ENCODE measurements at regions not wholly inside any gene's neighbourhood (a gene's known extent, or its start where the extent isn't known, plus 50 kb on each side); places are given as distances from the start of the nearest gene placed in this dataset.

DNA sequence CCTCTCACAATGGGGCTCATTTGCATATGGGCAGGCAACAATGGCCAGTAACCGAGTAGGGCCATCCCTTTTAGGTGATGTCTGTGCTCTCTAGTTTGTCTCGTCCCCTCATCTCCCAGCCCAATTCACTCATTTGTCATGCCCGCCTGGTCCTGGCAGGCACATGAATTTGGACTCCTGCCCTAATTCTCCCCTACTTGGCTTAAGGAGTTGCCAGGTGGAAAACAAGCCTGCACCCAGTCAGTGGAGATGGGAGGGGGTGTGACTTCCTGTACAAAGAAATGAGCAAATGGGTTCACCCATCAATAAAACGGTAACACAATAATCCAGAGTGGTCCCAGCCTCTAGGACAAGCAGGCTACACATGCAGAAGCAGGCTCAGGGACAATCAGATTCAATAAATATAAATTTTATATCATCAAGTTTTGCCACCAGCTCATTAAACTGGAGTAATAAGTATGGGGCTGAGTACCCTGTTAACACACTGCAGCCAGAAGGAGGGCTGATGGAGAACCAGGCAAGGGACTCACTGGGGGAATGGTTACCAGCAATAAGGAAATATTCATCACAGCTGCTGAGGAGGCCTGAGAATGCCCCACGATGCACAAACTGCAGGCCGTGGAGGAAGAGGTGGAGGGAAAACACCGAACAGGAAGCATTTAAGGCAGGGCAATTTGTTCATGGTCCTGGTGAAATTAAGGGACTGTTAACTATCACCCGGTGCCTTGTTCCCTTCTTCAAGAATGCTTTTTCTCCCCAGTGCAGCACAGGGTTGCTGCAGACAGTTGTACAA lies 84.4 kb upstream of the GPRC5B start:
- TF ChIP-seq POLR2AphosphoS5 (IDR thresholded peaks at IDR 0.05; ENCODE audit: low read depth) (no peak), GABPA (IDR thresholded peaks at IDR 0.05; ENCODE audit: low read depth) (no peak), SPI1 (IDR thresholded peaks at IDR 0.05; ENCODE audit: borderline replicate concordance, low read depth) (no peak)
- TF ChIP-seq, protein P1, sequence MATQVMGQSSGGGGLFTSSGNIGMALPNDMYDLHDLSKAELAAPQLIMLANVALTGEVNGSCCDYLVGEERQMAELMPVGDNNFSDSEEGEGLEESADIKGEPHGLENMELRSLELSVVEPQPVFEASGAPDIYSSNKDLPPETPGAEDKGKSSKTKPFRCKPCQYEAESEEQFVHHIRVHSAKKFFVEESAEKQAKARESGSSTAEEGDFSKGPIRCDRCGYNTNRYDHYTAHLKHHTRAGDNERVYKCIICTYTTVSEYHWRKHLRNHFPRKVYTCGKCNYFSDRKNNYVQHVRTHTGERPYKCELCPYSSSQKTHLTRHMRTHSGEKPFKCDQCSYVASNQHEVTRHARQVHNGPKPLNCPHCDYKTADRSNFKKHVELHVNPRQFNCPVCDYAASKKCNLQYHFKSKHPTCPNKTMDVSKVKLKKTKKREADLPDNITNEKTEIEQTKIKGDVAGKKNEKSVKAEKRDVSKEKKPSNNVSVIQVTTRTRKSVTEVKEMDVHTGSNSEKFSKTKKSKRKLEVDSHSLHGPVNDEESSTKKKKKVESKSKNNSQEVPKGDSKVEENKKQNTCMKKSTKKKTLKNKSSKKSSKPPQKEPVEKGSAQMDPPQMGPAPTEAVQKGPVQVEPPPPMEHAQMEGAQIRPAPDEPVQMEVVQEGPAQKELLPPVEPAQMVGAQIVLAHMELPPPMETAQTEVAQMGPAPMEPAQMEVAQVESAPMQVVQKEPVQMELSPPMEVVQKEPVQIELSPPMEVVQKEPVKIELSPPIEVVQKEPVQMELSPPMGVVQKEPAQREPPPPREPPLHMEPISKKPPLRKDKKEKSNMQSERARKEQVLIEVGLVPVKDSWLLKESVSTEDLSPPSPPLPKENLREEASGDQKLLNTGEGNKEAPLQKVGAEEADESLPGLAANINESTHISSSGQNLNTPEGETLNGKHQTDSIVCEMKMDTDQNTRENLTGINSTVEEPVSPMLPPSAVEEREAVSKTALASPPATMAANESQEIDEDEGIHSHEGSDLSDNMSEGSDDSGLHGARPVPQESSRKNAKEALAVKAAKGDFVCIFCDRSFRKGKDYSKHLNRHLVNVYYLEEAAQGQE (IDR thresholded peaks at IDR 0.05; ENCODE audit: insufficient replicate concordance, low read depth), result no peak
- TF ChIP-seq, protein P2, sequence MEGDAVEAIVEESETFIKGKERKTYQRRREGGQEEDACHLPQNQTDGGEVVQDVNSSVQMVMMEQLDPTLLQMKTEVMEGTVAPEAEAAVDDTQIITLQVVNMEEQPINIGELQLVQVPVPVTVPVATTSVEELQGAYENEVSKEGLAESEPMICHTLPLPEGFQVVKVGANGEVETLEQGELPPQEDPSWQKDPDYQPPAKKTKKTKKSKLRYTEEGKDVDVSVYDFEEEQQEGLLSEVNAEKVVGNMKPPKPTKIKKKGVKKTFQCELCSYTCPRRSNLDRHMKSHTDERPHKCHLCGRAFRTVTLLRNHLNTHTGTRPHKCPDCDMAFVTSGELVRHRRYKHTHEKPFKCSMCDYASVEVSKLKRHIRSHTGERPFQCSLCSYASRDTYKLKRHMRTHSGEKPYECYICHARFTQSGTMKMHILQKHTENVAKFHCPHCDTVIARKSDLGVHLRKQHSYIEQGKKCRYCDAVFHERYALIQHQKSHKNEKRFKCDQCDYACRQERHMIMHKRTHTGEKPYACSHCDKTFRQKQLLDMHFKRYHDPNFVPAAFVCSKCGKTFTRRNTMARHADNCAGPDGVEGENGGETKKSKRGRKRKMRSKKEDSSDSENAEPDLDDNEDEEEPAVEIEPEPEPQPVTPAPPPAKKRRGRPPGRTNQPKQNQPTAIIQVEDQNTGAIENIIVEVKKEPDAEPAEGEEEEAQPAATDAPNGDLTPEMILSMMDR (IDR thresholded peaks at IDR 0.05; ENCODE audit: insufficient read depth, low read length), result no peak
- no peak for DNase-seq (ENCODE audit: low read depth in 1 of 2, low spot score in 1 of 2)
- H3K27me3 ChIP-seq (ENCODE audit: insufficient read depth, poor library complexity, severe bottlenecking), result no peaks in the 10 kb centered on the region
- no peak overlapping the region for H3K27ac ChIP-seq (replicated peaks)
- H3K4me3 ChIP-seq (replicated peaks; ENCODE audit: insufficient read depth, low read length), result no peak overlapping the region

DNA sequence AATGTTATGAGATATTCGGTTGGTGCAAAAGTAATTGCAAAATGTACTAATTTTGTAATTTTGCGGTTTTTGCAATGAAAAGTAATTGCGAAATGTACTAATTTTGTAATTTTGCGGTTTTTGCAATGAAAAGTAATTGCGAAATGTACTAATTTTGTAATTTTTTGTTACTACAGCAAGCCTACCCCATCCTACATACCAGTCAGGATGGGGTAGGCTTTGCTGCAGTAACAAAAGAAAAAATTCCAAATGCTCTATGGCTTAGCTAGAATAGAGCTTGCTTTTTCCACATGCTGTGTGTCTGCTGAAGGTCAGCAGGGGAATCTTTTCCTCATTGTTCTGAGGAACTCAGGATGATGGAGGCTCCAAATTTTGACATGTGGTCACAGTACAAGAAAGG lies 83.3 kb upstream of the GPRC5B start:
- H3K27ac ChIP-seq (replicated peaks), result peak overlapping the region; percentile 88
- peak; percentile 4 to 28 for DNase-seq (ENCODE audit: low read depth in 1 of 2, low spot score in 1 of 2)
- no peaks in the 10 kb centered on the region for H3K27me3 ChIP-seq (ENCODE audit: insufficient read depth, poor library complexity, severe bottlenecking)
- no peak overlapping the region for H3K4me3 ChIP-seq (replicated peaks; ENCODE audit: insufficient read depth, low read length)
- TF ChIP-seq, protein P1 (IDR thresholded peaks at IDR 0.05; ENCODE audit: insufficient replicate concordance, low read depth), result peak; percentile 49
- TF ChIP-seq POLR2AphosphoS5 (IDR thresholded peaks at IDR 0.05; ENCODE audit: low read depth) (peak; percentile 37; the same call in 1 of the 2 replicates), GABPA (IDR thresholded peaks at IDR 0.05; ENCODE audit: low read depth) (no peak)

DNA sequence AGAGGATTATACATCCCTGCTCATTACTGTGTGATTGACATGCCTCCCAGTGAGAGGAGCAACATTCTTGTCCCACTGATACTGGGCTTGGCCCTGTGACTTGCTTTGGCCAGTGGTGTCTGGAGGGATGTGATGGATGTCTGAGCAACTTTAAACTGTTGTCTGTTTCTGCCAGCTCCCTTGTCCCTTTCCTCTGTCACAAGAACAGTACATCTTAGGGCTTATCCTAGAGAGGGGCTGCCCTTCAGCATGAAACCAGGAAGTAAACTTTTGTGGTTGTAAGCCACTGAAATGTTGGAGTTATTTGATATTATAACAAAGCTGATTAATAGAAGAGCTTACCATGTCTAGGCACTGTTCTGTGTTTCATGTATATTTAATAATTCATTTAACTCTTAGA lies 82.9 kb upstream of the GPRC5B start:
- peak; percentile 20 to 62 for DNase-seq (ENCODE audit: low read depth in 1 of 2, low spot score in 1 of 2)
- Histone ChIP-seq H3K27ac (replicated peaks) (peak overlapping the region; percentile 88), H3K4me3 (replicated peaks; ENCODE audit: insufficient read depth, low read length) (no peak overlapping the region), H3K27me3 (ENCODE audit: insufficient read depth, poor library complexity, severe bottlenecking) (no peaks in the 10 kb centered on the region)
- no peak for TF ChIP-seq POLR2AphosphoS5 (IDR thresholded peaks at IDR 0.05; ENCODE audit: low read depth)

DNA sequence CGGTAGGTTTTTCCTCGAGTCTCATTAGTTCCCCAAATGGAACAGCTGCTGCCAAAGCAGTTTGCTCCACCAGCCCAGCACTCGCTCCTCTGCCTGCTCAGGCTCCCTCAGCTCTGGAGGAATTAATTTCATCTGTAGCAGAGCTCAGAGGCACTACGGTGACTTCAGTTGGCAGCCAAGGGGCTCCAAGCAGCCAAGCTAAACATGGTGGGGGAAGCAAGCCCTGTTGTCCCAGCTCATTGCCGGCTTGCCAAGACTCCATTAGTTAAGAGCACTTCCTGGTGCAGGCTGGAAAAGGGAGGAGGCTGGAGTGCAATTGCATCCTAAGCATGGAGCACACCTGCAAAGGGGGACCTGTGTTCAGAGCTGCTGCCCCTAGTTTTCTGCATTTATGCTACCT lies 78.7 kb upstream of the GPRC5B start:
- DNase-seq (ENCODE audit: low read depth in 1 of 2, low spot score in 1 of 2), result no peak
- Histone ChIP-seq H3K27me3 (ENCODE audit: insufficient read depth, poor library complexity, severe bottlenecking) (no peaks in the 10 kb centered on the region), H3K4me3 (replicated peaks; ENCODE audit: insufficient read depth, low read length) (no peak overlapping the region), H3K27ac (replicated peaks) (no peak overlapping the region)
- TF ChIP-seq POLR2AphosphoS5 (IDR thresholded peaks at IDR 0.05; ENCODE audit: low read depth), result no peak
- no peak for TF ChIP-seq SPI1 (IDR thresholded peaks at IDR 0.05; ENCODE audit: borderline replicate concordance, low read depth)
- TF ChIP-seq, protein P2 (IDR thresholded peaks at IDR 0.05; ENCODE audit: insufficient read depth, low read length), result no peak

DNA sequence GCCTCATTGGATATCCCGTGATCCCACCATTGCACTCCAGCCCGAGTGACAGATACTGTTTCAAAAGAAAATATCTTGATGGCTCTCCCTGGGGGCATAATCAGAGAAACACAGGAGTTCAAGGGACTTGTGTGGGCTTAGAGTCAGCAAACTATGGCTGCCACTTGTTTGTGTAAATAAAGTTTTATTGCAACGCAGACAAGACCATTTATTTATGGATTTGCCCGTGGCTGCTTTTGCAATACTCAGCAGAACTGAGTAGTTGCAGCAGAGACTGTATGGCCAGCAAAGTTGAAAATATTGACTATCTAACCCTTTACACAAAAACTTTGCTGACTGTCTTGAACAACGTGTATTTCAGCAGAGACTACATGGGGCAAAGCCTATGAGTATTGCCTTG lies 75.5 kb upstream of the GPRC5B start:
- no peak overlapping the region for H3K27ac ChIP-seq (replicated peaks)
- no peaks in the 10 kb centered on the region for H3K27me3 ChIP-seq (ENCODE audit: insufficient read depth, poor library complexity, severe bottlenecking)
- no peak for DNase-seq (ENCODE audit: low read depth in 1 of 2, low spot score in 1 of 2)
- no peak overlapping the region for H3K4me3 ChIP-seq (replicated peaks; ENCODE audit: insufficient read depth, low read length)
- no peak for TF ChIP-seq GABPA (IDR thresholded peaks at IDR 0.05; ENCODE audit: low read depth)
- TF ChIP-seq, protein P1 (IDR thresholded peaks at IDR 0.05; ENCODE audit: insufficient replicate concordance, low read depth), result no peak
- TF ChIP-seq SPI1 (IDR thresholded peaks at IDR 0.05; ENCODE audit: borderline replicate concordance, low read depth), result no peak
- TF ChIP-seq, protein P2 (IDR thresholded peaks at IDR 0.05; ENCODE audit: insufficient read depth, low read length), result no peak
- TF ChIP-seq POLR2AphosphoS5 (IDR thresholded peaks at IDR 0.05; ENCODE audit: low read depth), result no peak

Measured in HL-60 (cell line).